ENCODE measurements at regions not wholly inside any gene's neighbourhood (a gene's known extent, or its start where the extent isn't known, plus 50 kb on each side); places are given as distances from the start of the nearest gene placed in this dataset.

DNA sequence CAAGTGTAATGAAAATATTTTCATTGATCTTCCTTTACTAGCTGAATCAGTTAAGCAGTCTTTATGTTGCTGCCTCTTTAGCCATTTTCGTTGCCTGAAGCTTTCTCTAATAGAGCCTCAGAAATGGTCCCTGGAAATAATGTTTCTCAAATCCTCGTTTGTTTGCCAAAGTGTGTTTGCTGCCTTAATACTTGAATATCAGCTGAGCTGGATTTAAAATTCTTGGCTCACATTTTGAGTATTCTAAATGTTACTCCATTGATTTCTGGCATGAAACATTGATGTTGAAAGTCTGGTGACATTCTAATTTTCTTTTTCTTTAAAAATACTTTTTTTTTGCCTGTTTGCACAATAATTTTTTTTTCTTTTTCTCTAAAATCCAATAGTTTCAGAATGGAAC lies 84.6 kb upstream of the SERBP1 start:
- TF ChIP-seq, protein P1, sequence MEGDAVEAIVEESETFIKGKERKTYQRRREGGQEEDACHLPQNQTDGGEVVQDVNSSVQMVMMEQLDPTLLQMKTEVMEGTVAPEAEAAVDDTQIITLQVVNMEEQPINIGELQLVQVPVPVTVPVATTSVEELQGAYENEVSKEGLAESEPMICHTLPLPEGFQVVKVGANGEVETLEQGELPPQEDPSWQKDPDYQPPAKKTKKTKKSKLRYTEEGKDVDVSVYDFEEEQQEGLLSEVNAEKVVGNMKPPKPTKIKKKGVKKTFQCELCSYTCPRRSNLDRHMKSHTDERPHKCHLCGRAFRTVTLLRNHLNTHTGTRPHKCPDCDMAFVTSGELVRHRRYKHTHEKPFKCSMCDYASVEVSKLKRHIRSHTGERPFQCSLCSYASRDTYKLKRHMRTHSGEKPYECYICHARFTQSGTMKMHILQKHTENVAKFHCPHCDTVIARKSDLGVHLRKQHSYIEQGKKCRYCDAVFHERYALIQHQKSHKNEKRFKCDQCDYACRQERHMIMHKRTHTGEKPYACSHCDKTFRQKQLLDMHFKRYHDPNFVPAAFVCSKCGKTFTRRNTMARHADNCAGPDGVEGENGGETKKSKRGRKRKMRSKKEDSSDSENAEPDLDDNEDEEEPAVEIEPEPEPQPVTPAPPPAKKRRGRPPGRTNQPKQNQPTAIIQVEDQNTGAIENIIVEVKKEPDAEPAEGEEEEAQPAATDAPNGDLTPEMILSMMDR (IDR thresholded peaks at IDR 0.05), result no peak
- no peak for TF ChIP-seq POLR2A (IDR thresholded peaks at IDR 0.05)
